Natural killer cell (primary cell): ENCODE measurements at regions not wholly inside any gene's neighbourhood (a gene's known extent, or its start where the extent isn't known, plus 50 kb on each side); places are given as distances from the start of the nearest gene placed in this dataset.

ENCODE experiments used
- ATAC-seq, 3 donors: fragments of 150-1000 bp in 2 of 3; fragments of 200-7000 bp in 1 of 3; cut with Tn5 transposase; 1 replicate in 1 of 3; 2 replicates in 2 of 3; pipeline ENCODE4 v1.10.0; 2021; ENCODE audit warnings: mild to moderate bottlenecking in 2 of 3, moderate library complexity in 2 of 3
- DNase-seq, 2 donors: peaks; one replicate each; pipeline versions ENCODE4 v3.0.0 to v3.0.0-alpha.2; 2013 to 2021; ENCODE audit warnings: mixed read lengths in 1 of 2
- H3K27ac ChIP-seq: one replicate; pipeline ENCODE4 v1.5.1; 2013; ENCODE audit warnings: mild to moderate bottlenecking, low read length
- H3K27me3 ChIP-seq: one replicate; pipeline ENCODE4 v1.6.1; 2013; ENCODE audit warnings: low read length; ENCODE audit not compliant: control insufficient read depth, insufficient read depth
- H3K36me3 ChIP-seq: one replicate; pipeline ENCODE4 v1.6.1; 2013; ENCODE audit warnings: low read length; ENCODE audit not compliant: control insufficient read depth, insufficient read depth
- H3K4me1 ChIP-seq: one replicate; pipeline ENCODE4 v1.6.1; 2013; ENCODE audit warnings: low read length; ENCODE audit not compliant: control insufficient read depth, insufficient read depth
- H3K4me3 ChIP-seq: one replicate; pipeline ENCODE4 v1.5.1; 2013; ENCODE audit warnings: low read length
- H3K9me3 ChIP-seq: one replicate; pipeline ENCODE4 v1.6.1; 2013; ENCODE audit warnings: low read length; ENCODE audit not compliant: control insufficient read depth, insufficient read depth
- H3K27ac Mint-ChIP-seq, 2 donors: one replicate each; pipeline ENCODE4 v1.8.0; 2022; ENCODE audit warnings: mild to moderate bottlenecking in 2 of 2, mixed read lengths in 2 of 2, moderate library complexity in 1 of 2
- H3K27me3 Mint-ChIP-seq, 2 donors: one replicate each; pipeline ENCODE4 v1.8.0; 2022; ENCODE audit warnings: low read depth in 2 of 2, mixed read lengths in 2 of 2
- H3K36me3 Mint-ChIP-seq: one replicate; pipeline ENCODE4 v1.8.0; 2022; ENCODE audit warnings: mixed read lengths
- H3K4me1 Mint-ChIP-seq, 2 donors: one replicate each; pipeline ENCODE4 v1.8.0; 2022; ENCODE audit warnings: mixed read lengths in 2 of 2
- H3K4me3 Mint-ChIP-seq: one replicate; pipeline ENCODE4 v1.8.0; 2022; ENCODE audit warnings: mild to moderate bottlenecking, moderate library complexity, mixed read lengths
- H3K9me3 Mint-ChIP-seq, 2 donors: one replicate each; pipeline ENCODE4 v1.8.0; 2022; ENCODE audit warnings: mixed read lengths in 2 of 2
- WGBS: methylation state at CpG from one replicate; pipeline ENCODE4 v1.1.7; 2013; ENCODE audit warnings: missing lambda C conversion rate; ENCODE audit not compliant: insufficient coverage; 5-methylcytosine and 5-hydroxymethylcytosine counted together
- intact Hi-C: fragments of 100-400 bp; cut with micrococcal nuclease; formaldehyde crosslinking; loops from one replicate; pipeline ENCODE4 v1.14.2; 2022
- TF ChIP-seq, protein P1 (sequence below): fragments of 200-600 bp; IDR thresholded peaks from one replicate; pipeline ENCODE4 v1.8.0; 2022; ENCODE audit warnings: antibody characterized with exemption

DNA sequence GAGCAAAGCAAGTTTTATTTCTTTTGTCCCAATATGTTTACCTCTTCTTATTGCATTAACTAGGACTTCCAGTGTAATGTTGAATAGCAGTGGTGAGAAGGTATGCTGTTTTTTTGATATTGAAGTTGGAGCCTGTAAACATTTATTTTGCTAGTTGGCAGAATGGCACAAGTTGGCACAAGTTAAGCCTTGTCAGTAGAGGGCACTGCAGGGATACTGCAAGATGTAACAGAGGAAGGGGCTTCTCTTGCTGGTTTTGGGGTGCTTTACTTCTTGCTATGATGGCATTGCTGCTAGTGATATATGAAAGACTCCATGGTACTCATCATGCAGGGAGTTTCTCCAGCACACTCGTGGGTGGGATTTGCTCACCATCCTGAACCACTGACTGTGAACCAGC, 327.3 kb upstream of the ARX start:
- Mint-ChIP-seq H3K9me3 (peaks cover 3 to 5% of the 10 kb centered on the region in 2 donors), H3K4me3 (no peak overlapping the region), H3K27me3 (no peaks in the 10 kb centered on the region), H3K27ac (no peak overlapping the region), H3K36me3 (no peaks in the 10 kb centered on the region), H3K4me1 (no peaks in the 10 kb centered on the region)
- no peak overlapping the region for H3K27ac ChIP-seq
- H3K9me3 ChIP-seq = no peaks in the 10 kb centered on the region
- intact Hi-C loops = no loop called here
- H3K36me3 ChIP-seq = no peaks in the 10 kb centered on the region
- H3K27me3 ChIP-seq = no peaks in the 10 kb centered on the region
- 45% methylated on average over 1 of the region's 1 CpG for WGBS
- DNase-seq = no peak
- no peaks in the 10 kb centered on the region for H3K4me1 ChIP-seq
- no peak for ATAC-seq
- TF ChIP-seq, protein P1, sequence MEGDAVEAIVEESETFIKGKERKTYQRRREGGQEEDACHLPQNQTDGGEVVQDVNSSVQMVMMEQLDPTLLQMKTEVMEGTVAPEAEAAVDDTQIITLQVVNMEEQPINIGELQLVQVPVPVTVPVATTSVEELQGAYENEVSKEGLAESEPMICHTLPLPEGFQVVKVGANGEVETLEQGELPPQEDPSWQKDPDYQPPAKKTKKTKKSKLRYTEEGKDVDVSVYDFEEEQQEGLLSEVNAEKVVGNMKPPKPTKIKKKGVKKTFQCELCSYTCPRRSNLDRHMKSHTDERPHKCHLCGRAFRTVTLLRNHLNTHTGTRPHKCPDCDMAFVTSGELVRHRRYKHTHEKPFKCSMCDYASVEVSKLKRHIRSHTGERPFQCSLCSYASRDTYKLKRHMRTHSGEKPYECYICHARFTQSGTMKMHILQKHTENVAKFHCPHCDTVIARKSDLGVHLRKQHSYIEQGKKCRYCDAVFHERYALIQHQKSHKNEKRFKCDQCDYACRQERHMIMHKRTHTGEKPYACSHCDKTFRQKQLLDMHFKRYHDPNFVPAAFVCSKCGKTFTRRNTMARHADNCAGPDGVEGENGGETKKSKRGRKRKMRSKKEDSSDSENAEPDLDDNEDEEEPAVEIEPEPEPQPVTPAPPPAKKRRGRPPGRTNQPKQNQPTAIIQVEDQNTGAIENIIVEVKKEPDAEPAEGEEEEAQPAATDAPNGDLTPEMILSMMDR = no peak
- H3K4me3 ChIP-seq = no peak overlapping the region

DNA sequence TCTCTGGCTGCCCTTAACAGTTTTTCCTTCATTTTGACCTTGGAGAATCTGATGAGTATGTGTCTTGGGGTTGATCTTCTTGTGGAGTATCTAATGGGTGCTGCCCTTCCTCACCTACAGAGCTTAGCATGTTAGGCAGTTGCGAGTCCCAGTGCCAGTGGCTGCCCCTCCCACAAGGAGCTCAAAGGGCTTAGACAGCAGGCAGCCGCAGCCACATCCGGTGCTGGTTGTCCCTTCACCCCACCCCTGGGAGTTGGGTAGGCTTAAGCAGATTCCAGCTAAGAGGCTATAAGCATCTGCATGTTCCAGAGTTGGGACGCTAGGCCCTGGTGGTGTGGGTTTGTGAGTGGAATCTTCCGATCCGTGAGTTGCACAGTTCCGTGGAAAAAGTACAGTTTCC, 322.1 kb upstream of the ARX start:
- no peaks in the 10 kb centered on the region for H3K36me3 Mint-ChIP-seq
- intact Hi-C loops = no loop called here
- H3K27me3 Mint-ChIP-seq = no peaks in the 10 kb centered on the region
- Histone ChIP-seq H3K4me3 (no peak overlapping the region), H3K9me3 (no peaks in the 10 kb centered on the region), H3K27ac (no peak overlapping the region), H3K4me1 (no peaks in the 10 kb centered on the region), H3K27me3 (no peaks in the 10 kb centered on the region), H3K36me3 (no peaks in the 10 kb centered on the region)
- peaks cover 3 to 6% of the 10 kb centered on the region in 2 donors for H3K9me3 Mint-ChIP-seq
- WGBS = 92% methylated on average over 2 of the region's 7 CpGs
- no peak overlapping the region for H3K27ac Mint-ChIP-seq
- DNase-seq (no peak), ATAC-seq (no peak)
- no peaks in the 10 kb centered on the region for H3K4me1 Mint-ChIP-seq
- H3K4me3 Mint-ChIP-seq = no peak overlapping the region
- TF ChIP-seq, protein P1 = no peak

DNA sequence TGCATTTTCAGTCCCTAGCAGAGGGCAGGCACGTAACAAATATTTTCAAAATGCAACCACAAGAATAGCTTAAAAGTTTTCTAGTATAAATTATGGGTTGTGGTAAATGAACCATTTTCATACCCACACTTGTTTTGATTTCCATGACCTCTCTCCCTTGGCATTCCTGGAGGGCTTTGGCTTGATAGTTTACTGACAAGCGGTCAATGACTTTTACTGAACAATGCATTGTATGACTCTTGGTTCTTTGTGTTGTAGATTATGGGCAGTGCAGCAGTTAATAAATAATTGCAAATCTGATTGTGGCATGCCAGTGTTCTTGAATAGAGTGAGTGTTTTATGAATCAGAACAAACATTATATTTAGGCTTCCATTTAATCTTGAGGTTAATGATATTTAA, 285.2 kb upstream of the ARX start:
- ATAC-seq = no peak
- Histone ChIP-seq H3K27me3 (no peaks in the 10 kb centered on the region), H3K4me1 (no peaks in the 10 kb centered on the region), H3K4me3 (no peak overlapping the region), H3K9me3 (no peaks in the 10 kb centered on the region), H3K36me3 (no peaks in the 10 kb centered on the region), H3K27ac (no peak overlapping the region)
- Mint-ChIP-seq H3K36me3 (no peaks in the 10 kb centered on the region), H3K4me3 (no peak overlapping the region), H3K27me3 (no peaks in the 10 kb centered on the region), H3K4me1 (no peaks in the 10 kb centered on the region), H3K27ac (no peak overlapping the region), H3K9me3 (peaks cover 0 to 2% of the 10 kb centered on the region in 2 donors)
- WGBS = no CpG with 5 or more reads among the region's 2 CpGs
- no peak for DNase-seq
- TF ChIP-seq, protein P1 = no peak
- intact Hi-C loops = no loop called here

DNA sequence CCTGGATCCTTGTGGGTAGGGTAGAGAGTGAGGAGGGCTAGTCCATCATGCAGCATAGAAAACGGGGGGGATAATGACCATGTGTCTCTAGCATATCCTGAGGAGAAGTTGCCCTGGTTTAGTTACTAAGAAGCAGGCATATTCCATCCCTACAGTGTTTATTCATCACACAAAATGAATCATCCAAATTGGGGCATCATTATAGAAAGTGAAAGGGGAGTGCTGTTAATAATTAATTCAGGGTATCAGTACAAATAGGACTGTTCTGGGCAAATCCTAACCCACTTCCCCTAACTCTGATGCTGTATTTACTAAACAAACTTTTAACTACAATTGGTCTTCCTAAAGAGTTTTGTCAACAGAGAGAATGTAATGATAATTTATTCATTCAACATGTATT, 281.1 kb upstream of the ARX start:
- no peaks in the 10 kb centered on the region for H3K36me3 ChIP-seq
- 100% methylated on average over 1 of the region's 1 CpG for WGBS
- H3K36me3 Mint-ChIP-seq = no peaks in the 10 kb centered on the region
- H3K27me3 Mint-ChIP-seq = no peaks in the 10 kb centered on the region
- H3K9me3 Mint-ChIP-seq = peaks cover 0 to 2% of the 10 kb centered on the region in 2 donors
- no peaks in the 10 kb centered on the region for H3K9me3 ChIP-seq
- DNase-seq (no peak), ATAC-seq (no peak)
- no peaks in the 10 kb centered on the region for H3K27me3 ChIP-seq
- no peak overlapping the region for H3K4me3 ChIP-seq
- intact Hi-C loops = no loop called here
- H3K4me3 Mint-ChIP-seq = no peak overlapping the region
- H3K4me1 ChIP-seq = no peaks in the 10 kb centered on the region
- H3K27ac ChIP-seq = no peak overlapping the region
- no peaks in the 10 kb centered on the region for H3K4me1 Mint-ChIP-seq
- no peak overlapping the region for H3K27ac Mint-ChIP-seq
- TF ChIP-seq, protein P1 = no peak
